ENCODE measurements at regions not wholly inside any gene's neighbourhood (a gene's known extent, or its start where the extent isn't known, plus 50 kb on each side); places are given as distances from the start of the nearest gene placed in this dataset.
A peak's percentile ranks its signal among the peaks of the same experiment; 100 is the strongest.
"Not testable (repeated sequence)": the region's sequence is repeated elsewhere in the genome, so short reads cannot be mapped to it uniquely, and the experiment has no call there.

- Mint-ChIP-seq H3K9me3 (peaks cover 0 to 6% (median 0%) of the 10 kb centered on the region in 9 donors), H3K4me1 (peaks cover 0 to 22% (median 6%) of the 10 kb centered on the region in 4 donors), H3K27ac (peak overlapping the region in 1 of 10 donors; percentile 3), H3K4me3 (no peak overlapping the region), H3K27me3 (peaks cover 0 to 4% (median 0%) of the 10 kb centered on the region in 5 donors), H3K36me3 (peaks cover 0 to 1% (median 0%) of the 10 kb centered on the region in 3 donors)
- ATAC-seq (no peak), DNase-seq (peak in 1 of 10 donors; percentile 49)
- POLR2A ChIA-PET, result no interaction called here
Observed at GRCh38 chr21:43290421-43291346, 121.9 kb downstream of the CRYAA start.

- no peak for ATAC-seq
- Mint-ChIP-seq H3K36me3 (no peaks in the 10 kb centered on the region), H3K27ac (no peak overlapping the region), H3K9me3 (peaks cover 0 to 5% (median 0%) of the 10 kb centered on the region in 9 donors), H3K4me3 (no peak overlapping the region), H3K27me3 (no peaks in the 10 kb centered on the region), H3K4me1 (peaks cover 0 to 15% (median 5%) of the 10 kb centered on the region in 4 donors)
- POLR2A ChIA-PET, result no interaction called here
- peak in 1 of 10 donors; percentile 14 for DNase-seq
Observed at GRCh38 chr21:43289966-43290365, 121.2 kb downstream of the CRYAA start.

- H3K4me1 Mint-ChIP-seq, result peaks cover 0 to 11% (median 5%) of the 10 kb centered on the region in 4 donors
- no peak overlapping the region for H3K27ac Mint-ChIP-seq
- ATAC-seq (no peak), DNase-seq (no peak)
- no peaks in the 10 kb centered on the region for H3K36me3 Mint-ChIP-seq
- peaks cover 0 to 5% (median 0%) of the 10 kb centered on the region in 9 donors for H3K9me3 Mint-ChIP-seq
- H3K4me3 Mint-ChIP-seq, result no peak overlapping the region
- no peaks in the 10 kb centered on the region for H3K27me3 Mint-ChIP-seq
- POLR2A ChIA-PET, result no interaction called here
Observed at GRCh38 chr21:43289442-43289841, 120.6 kb downstream of the CRYAA start.

GRCh38 chr21:43287795-43288755 lies 119.3 kb downstream of the CRYAA start:
- Mint-ChIP-seq H3K4me3 (no peak overlapping the region), H3K9me3 (peaks cover 0 to 5% (median 0%) of the 10 kb centered on the region in 9 donors), H3K36me3 (no peaks in the 10 kb centered on the region), H3K27me3 (no peaks in the 10 kb centered on the region), H3K4me1 (peaks cover 0 to 11% (median 4%) of the 10 kb centered on the region in 4 donors), H3K27ac (peak overlapping the region in 2 of 10 donors; percentile 24 to 42)
- peak in 1 of 10 donors; percentile 41 for DNase-seq
- ATAC-seq, result no peak
- POLR2A ChIA-PET, result interaction anchor here (0.5 to 0.7 kb wide), 2 partner anchors 9 to 74 kb away, joined by 3 to 9 read pairs; no protein-coding TSS in a partner anchor

GRCh38 chr21:43287111-43287760 lies 118.4 kb downstream of the CRYAA start:
- POLR2A ChIA-PET, result interaction anchor here (0.7 kb wide), 1 partner anchor 9 kb away, joined by 3 read pairs; no protein-coding TSS in a partner anchor
- DNase-seq, result peak in 2 of 10 donors; percentile 10 to 42
- peak; percentile 23 to 79 for ATAC-seq
- no peak overlapping the region for H3K4me3 Mint-ChIP-seq
- peaks cover 0 to 5% (median 0%) of the 10 kb centered on the region in 9 donors for H3K9me3 Mint-ChIP-seq
- peaks cover 0 to 11% (median 4%) of the 10 kb centered on the region in 4 donors for H3K4me1 Mint-ChIP-seq
- H3K36me3 Mint-ChIP-seq, result no peaks in the 10 kb centered on the region
- H3K27ac Mint-ChIP-seq, result peak overlapping the region in 4 of 10 donors; percentile 7 to 83 (median 32)
- H3K27me3 Mint-ChIP-seq, result no peaks in the 10 kb centered on the region

- Mint-ChIP-seq H3K9me3 (peaks cover 0 to 5% (median 0%) of the 10 kb centered on the region in 9 donors), H3K27ac (peak overlapping the region in 1 of 10 donors; percentile 56), H3K4me1 (peaks cover 0 to 11% (median 4%) of the 10 kb centered on the region in 4 donors), H3K27me3 (no peaks in the 10 kb centered on the region), H3K36me3 (no peaks in the 10 kb centered on the region), H3K4me3 (no peak overlapping the region)
- ATAC-seq, result no peak
- peak in 1 of 10 donors; percentile 10 for DNase-seq
- POLR2A ChIA-PET, result no interaction called here
Observed at GRCh38 chr21:43286196-43286595, 117.4 kb downstream of the CRYAA start.

- Mint-ChIP-seq H3K4me1 (peaks cover 0 to 6% (median 4%) of the 10 kb centered on the region in 4 donors), H3K36me3 (no peaks in the 10 kb centered on the region), H3K27me3 (no peaks in the 10 kb centered on the region), H3K9me3 (peaks cover 0 to 5% (median 0%) of the 10 kb centered on the region in 9 donors), H3K4me3 (no peak overlapping the region), H3K27ac (no peak overlapping the region)
- POLR2A ChIA-PET, result no interaction called here
- ATAC-seq, result no peak
- no peak for DNase-seq
Observed at GRCh38 chr21:43284700-43285099, 115.9 kb downstream of the CRYAA start.

GRCh38 chr21:43284238-43284637 lies 115.4 kb downstream of the CRYAA start:
- Mint-ChIP-seq H3K9me3 (peaks cover 0 to 1% (median 0%) of the 10 kb centered on the region in 9 donors), H3K27ac (no peak overlapping the region), H3K4me1 (peaks cover 0 to 6% (median 5%) of the 10 kb centered on the region in 4 donors), H3K4me3 (no peak overlapping the region), H3K36me3 (no peaks in the 10 kb centered on the region), H3K27me3 (no peaks in the 10 kb centered on the region)
- ATAC-seq, result no peak
- DNase-seq, result no peak
- POLR2A ChIA-PET, result no interaction called here

GRCh38 chr21:43283925-43284221 lies 115.1 kb downstream of the CRYAA start:
- H3K9me3 Mint-ChIP-seq, H3K4me1 Mint-ChIP-seq, H3K27ac Mint-ChIP-seq, H3K36me3 Mint-ChIP-seq, ATAC-seq, POLR2A ChIA-PET, DNase-seq, H3K4me3 Mint-ChIP-seq, H3K27me3 Mint-ChIP-seq: not testable (repeated sequence)

GRCh38 chr21:43283136-43283924 lies 114.5 kb downstream of the CRYAA start:
- DNase-seq (peak in 1 of 10 donors; percentile 46), ATAC-seq (no peak)
- no peaks in the 10 kb centered on the region for H3K9me3 Mint-ChIP-seq
- H3K4me1 Mint-ChIP-seq, result peaks cover 0 to 8% (median 5%) of the 10 kb centered on the region in 4 donors
- peak overlapping the region in 1 of 10 donors; percentile 46 for H3K27ac Mint-ChIP-seq
- no peak overlapping the region for H3K4me3 Mint-ChIP-seq
- H3K27me3 Mint-ChIP-seq, result no peaks in the 10 kb centered on the region
- H3K36me3 Mint-ChIP-seq, result no peaks in the 10 kb centered on the region
- POLR2A ChIA-PET, result no interaction called here

GRCh38 chr21:43282358-43283120 lies 113.7 kb downstream of the CRYAA start:
- ATAC-seq, result no peak
- no peak overlapping the region for H3K4me3 Mint-ChIP-seq
- H3K9me3 Mint-ChIP-seq, result no peaks in the 10 kb centered on the region

More at GRCh38 chr21:43282358-43283120, 113.7 kb downstream of the CRYAA start:
- H3K27ac Mint-ChIP-seq, result peak overlapping the region in 2 of 10 donors; percentile 46 to 51
- no peaks in the 10 kb centered on the region for H3K36me3 Mint-ChIP-seq
- POLR2A ChIA-PET, result no interaction called here
- DNase-seq, result peak in 1 of 10 donors; percentile 55
- H3K4me1 Mint-ChIP-seq, result peaks cover 0 to 13% (median 6%) of the 10 kb centered on the region in 4 donors
- H3K27me3 Mint-ChIP-seq, result peaks cover 3 to 7% (median 5%) of the 10 kb centered on the region in 5 donors

Measured in naive thymus-derived CD8-positive, alpha-beta T cell (primary cell).